ENCODE measurements at regions not wholly inside any gene's neighbourhood (a gene's known extent, or its start where the extent isn't known, plus 50 kb on each side); places are given as distances from the start of the nearest gene placed in this dataset.

- no peak overlapping the region for H3K9ac ChIP-seq (ENCODE audit: low read depth, low read length)
- no peak overlapping the region for H3K27ac ChIP-seq (ENCODE audit: low read depth, low read length)
- H3K9me3 ChIP-seq (ENCODE audit: control insufficient read depth, insufficient read depth, low read length), result no peaks in the 10 kb centered on the region
- H3K27me3 ChIP-seq (ENCODE audit: control insufficient read depth, insufficient read depth, low read length), result no peaks in the 10 kb centered on the region
- H3K4me3 ChIP-seq (ENCODE audit: low read depth, low read length), result no peak overlapping the region
- no peaks in the 10 kb centered on the region for H3K36me3 ChIP-seq (ENCODE audit: control insufficient read depth, insufficient read depth, low read length)
- H3K4me1 ChIP-seq (ENCODE audit: control insufficient read depth, insufficient read depth, low read length), result no peaks in the 10 kb centered on the region
These were observed 84.9 kb upstream of the NLRP1 start for GRCh38 chr17:5669191-5669590.

GRCh38 chr17:5672141-5672540 lies 87.8 kb upstream of the NLRP1 start:
- Histone ChIP-seq H3K27me3 (ENCODE audit: control insufficient read depth, insufficient read depth, low read length) (no peaks in the 10 kb centered on the region), H3K4me1 (ENCODE audit: control insufficient read depth, insufficient read depth, low read length) (no peaks in the 10 kb centered on the region), H3K4me3 (ENCODE audit: low read depth, low read length) (no peak overlapping the region), H3K36me3 (ENCODE audit: control insufficient read depth, insufficient read depth, low read length) (no peaks in the 10 kb centered on the region), H3K27ac (ENCODE audit: low read depth, low read length) (no peak overlapping the region), H3K9ac (ENCODE audit: low read depth, low read length) (no peak overlapping the region), H3K9me3 (ENCODE audit: control insufficient read depth, insufficient read depth, low read length) (no peaks in the 10 kb centered on the region)

- Histone ChIP-seq H3K9me3 (ENCODE audit: control insufficient read depth, insufficient read depth, low read length) (no peaks in the 10 kb centered on the region), H3K9ac (ENCODE audit: low read depth, low read length) (no peak overlapping the region), H3K36me3 (ENCODE audit: control insufficient read depth, insufficient read depth, low read length) (no peaks in the 10 kb centered on the region), H3K27me3 (ENCODE audit: control insufficient read depth, insufficient read depth, low read length) (no peaks in the 10 kb centered on the region), H3K27ac (ENCODE audit: low read depth, low read length) (no peak overlapping the region), H3K4me3 (ENCODE audit: low read depth, low read length) (no peak overlapping the region), H3K4me1 (ENCODE audit: control insufficient read depth, insufficient read depth, low read length) (no peaks in the 10 kb centered on the region)
These were observed 88.6 kb upstream of the NLRP1 start for GRCh38 chr17:5672815-5673430.

- H3K27ac ChIP-seq (ENCODE audit: low read depth, low read length), result no peak overlapping the region
These were observed 91.5 kb upstream of the NLRP1 start for GRCh38 chr17:5675625-5676421.

DNA sequence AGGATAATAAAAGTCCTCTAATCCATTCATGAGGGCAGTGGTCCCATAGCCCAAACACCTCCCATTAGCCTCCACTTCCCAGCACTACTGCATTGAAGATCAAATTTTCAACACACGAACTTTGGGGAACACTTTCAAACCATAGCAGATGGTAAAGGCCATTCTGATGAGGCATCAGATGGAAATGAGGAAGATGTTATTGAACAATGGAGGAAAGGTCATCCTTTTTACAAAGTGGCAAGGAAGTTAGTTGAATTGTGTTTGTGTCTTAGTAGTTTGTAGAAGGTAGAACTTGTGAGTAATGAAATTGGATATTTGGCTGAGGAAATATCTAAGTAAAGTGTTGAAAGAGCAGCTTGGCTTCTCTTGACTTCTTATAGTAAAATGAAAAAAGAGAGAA lies 93.3 kb upstream of the NLRP1 start:
- Histone ChIP-seq H3K27ac (ENCODE audit: low read depth, low read length) (no peak overlapping the region), H3K27me3 (ENCODE audit: control insufficient read depth, insufficient read depth, low read length) (no peaks in the 10 kb centered on the region), H3K4me3 (ENCODE audit: low read depth, low read length) (no peak overlapping the region), H3K9ac (ENCODE audit: low read depth, low read length) (no peak overlapping the region), H3K9me3 (ENCODE audit: control insufficient read depth, insufficient read depth, low read length) (no peaks in the 10 kb centered on the region), H3K36me3 (ENCODE audit: control insufficient read depth, insufficient read depth, low read length) (no peaks in the 10 kb centered on the region), H3K4me1 (ENCODE audit: control insufficient read depth, insufficient read depth, low read length) (peaks cover 7% of the 10 kb centered on the region)

More at GRCh38 chr17:5675625-5676421, 91.5 kb upstream of the NLRP1 start:
- H3K9me3 ChIP-seq (ENCODE audit: control insufficient read depth, insufficient read depth, low read length), result no peaks in the 10 kb centered on the region
- H3K4me1 ChIP-seq (ENCODE audit: control insufficient read depth, insufficient read depth, low read length), result peaks cover under 1% of the 10 kb centered on the region; the same call in 1 of the 2 replicates
- H3K27me3 ChIP-seq (ENCODE audit: control insufficient read depth, insufficient read depth, low read length), result no peaks in the 10 kb centered on the region
- no peaks in the 10 kb centered on the region for H3K36me3 ChIP-seq (ENCODE audit: control insufficient read depth, insufficient read depth, low read length)
- H3K9ac ChIP-seq (ENCODE audit: low read depth, low read length), result no peak overlapping the region
- no peak overlapping the region for H3K4me3 ChIP-seq (ENCODE audit: low read depth, low read length)

- Histone ChIP-seq H3K4me3 (ENCODE audit: low read depth, low read length) (no peak overlapping the region), H3K4me1 (ENCODE audit: control insufficient read depth, insufficient read depth, low read length) (peaks cover 7% of the 10 kb centered on the region), H3K36me3 (ENCODE audit: control insufficient read depth, insufficient read depth, low read length) (no peaks in the 10 kb centered on the region), H3K9ac (ENCODE audit: low read depth, low read length) (no peak overlapping the region), H3K27me3 (ENCODE audit: control insufficient read depth, insufficient read depth, low read length) (no peaks in the 10 kb centered on the region), H3K9me3 (ENCODE audit: control insufficient read depth, insufficient read depth, low read length) (no peaks in the 10 kb centered on the region), H3K27ac (ENCODE audit: low read depth, low read length) (no peak overlapping the region)
These were observed 93.9 kb upstream of the NLRP1 start for GRCh38 chr17:5678171-5678570.

DNA sequence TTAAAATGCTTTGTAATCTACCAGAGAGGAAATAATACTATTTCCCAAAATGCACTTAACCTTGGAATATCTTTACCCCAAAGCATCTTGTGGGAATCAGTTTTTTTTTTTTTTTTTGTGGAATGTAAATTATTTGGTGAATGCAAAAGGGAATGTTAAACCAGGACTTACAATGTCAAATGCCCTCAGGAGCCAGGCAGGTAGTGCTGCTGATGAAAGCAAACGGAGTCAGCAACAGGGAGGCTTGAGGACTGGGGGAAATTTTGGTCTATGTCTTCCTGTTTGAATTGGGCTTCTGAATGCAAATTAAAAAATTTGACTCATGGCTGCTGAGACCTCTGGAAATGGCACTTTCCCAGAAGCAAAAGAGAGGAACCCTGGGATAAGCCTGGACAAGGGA lies 96.5 kb upstream of the NLRP1 start:
- Histone ChIP-seq H3K27ac (ENCODE audit: low read depth, low read length) (no peak overlapping the region), H3K9me3 (ENCODE audit: control insufficient read depth, insufficient read depth, low read length) (no peaks in the 10 kb centered on the region), H3K4me1 (ENCODE audit: control insufficient read depth, insufficient read depth, low read length) (peaks cover 7% of the 10 kb centered on the region), H3K4me3 (ENCODE audit: low read depth, low read length) (no peak overlapping the region), H3K27me3 (ENCODE audit: control insufficient read depth, insufficient read depth, low read length) (no peaks in the 10 kb centered on the region), H3K9ac (ENCODE audit: low read depth, low read length) (no peak overlapping the region), H3K36me3 (ENCODE audit: control insufficient read depth, insufficient read depth, low read length) (no peaks in the 10 kb centered on the region)

GRCh38 chr17:5683241-5683640 lies 98.9 kb upstream of the NLRP1 start:
- Histone ChIP-seq H3K4me3 (ENCODE audit: low read depth, low read length) (no peak overlapping the region), H3K4me1 (ENCODE audit: control insufficient read depth, insufficient read depth, low read length) (peaks cover 7% of the 10 kb centered on the region), H3K9me3 (ENCODE audit: control insufficient read depth, insufficient read depth, low read length) (no peaks in the 10 kb centered on the region), H3K27me3 (ENCODE audit: control insufficient read depth, insufficient read depth, low read length) (no peaks in the 10 kb centered on the region), H3K27ac (ENCODE audit: low read depth, low read length) (no peak overlapping the region), H3K9ac (ENCODE audit: low read depth, low read length) (no peak overlapping the region), H3K36me3 (ENCODE audit: control insufficient read depth, insufficient read depth, low read length) (no peaks in the 10 kb centered on the region)

DNA sequence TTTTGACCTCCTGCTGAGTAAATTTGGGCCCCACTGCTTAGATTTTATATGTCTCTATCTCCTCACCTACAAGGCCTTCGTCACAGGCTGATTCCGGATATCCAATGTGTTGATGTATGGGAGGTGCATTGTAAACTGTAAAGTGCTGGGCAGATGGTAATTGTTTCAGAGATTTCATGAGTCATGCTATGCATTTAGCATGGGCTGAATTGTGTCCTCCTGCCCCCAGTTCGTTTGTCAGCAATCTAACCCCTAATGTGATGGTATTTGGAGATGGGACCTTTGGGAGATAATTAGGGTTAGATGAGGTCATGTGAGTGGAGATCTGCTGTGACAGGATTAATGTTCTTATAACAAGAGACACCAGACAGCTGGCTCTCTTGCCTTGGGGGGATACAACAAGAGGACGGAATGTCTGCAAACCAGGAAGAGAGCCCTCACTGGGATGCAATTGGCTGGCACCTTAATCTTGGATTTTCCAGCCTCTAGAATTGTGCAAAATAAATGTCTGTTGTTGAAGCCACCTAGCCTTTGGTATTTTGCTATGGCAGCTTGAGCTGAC lies 101.8 kb upstream of the NLRP1 start:
- Histone ChIP-seq H3K4me3 (ENCODE audit: low read depth, low read length) (no peak overlapping the region), H3K4me1 (ENCODE audit: control insufficient read depth, insufficient read depth, low read length) (peaks cover 3% of the 10 kb centered on the region), H3K27ac (ENCODE audit: low read depth, low read length) (no peak overlapping the region), H3K9ac (ENCODE audit: low read depth, low read length) (no peak overlapping the region), H3K27me3 (ENCODE audit: control insufficient read depth, insufficient read depth, low read length) (no peaks in the 10 kb centered on the region), H3K36me3 (ENCODE audit: control insufficient read depth, insufficient read depth, low read length) (no peaks in the 10 kb centered on the region), H3K9me3 (ENCODE audit: control insufficient read depth, insufficient read depth, low read length) (no peaks in the 10 kb centered on the region)

DNA sequence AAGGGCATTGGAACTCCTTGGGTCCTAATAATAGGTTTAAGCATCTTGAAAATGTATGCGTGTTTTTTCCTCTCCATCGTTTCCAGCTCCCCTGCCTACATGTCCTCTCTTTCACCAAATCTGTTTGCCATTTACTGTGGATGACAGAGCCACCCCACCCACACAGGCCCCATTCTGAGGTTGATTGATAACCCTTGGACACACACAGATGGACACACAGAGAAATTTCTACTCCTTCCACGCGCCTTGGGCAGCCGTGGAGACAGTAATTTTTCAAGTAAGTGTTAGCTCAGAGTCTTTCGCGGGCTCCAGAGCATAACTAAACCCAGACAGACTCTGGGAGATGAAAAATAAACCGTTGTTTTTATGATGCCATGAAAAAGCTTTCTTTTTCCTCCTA lies 103.3 kb upstream of the NLRP1 start:
- H3K4me3 ChIP-seq (ENCODE audit: low read depth, low read length), result no peak overlapping the region
- H3K36me3 ChIP-seq (ENCODE audit: control insufficient read depth, insufficient read depth, low read length), result no peaks in the 10 kb centered on the region
- no peaks in the 10 kb centered on the region for H3K4me1 ChIP-seq (ENCODE audit: control insufficient read depth, insufficient read depth, low read length)
- no peaks in the 10 kb centered on the region for H3K27me3 ChIP-seq (ENCODE audit: control insufficient read depth, insufficient read depth, low read length)
- no peaks in the 10 kb centered on the region for H3K9me3 ChIP-seq (ENCODE audit: control insufficient read depth, insufficient read depth, low read length)
- no peak overlapping the region for H3K27ac ChIP-seq (ENCODE audit: low read depth, low read length)
- H3K9ac ChIP-seq (ENCODE audit: low read depth, low read length), result no peak overlapping the region

- Histone ChIP-seq H3K27ac (ENCODE audit: low read depth, low read length) (no peak overlapping the region), H3K9ac (ENCODE audit: low read depth, low read length) (no peak overlapping the region), H3K4me1 (ENCODE audit: control insufficient read depth, insufficient read depth, low read length) (peaks cover 13% of the 10 kb centered on the region), H3K4me3 (ENCODE audit: low read depth, low read length) (no peak overlapping the region), H3K27me3 (ENCODE audit: control insufficient read depth, insufficient read depth, low read length) (no peaks in the 10 kb centered on the region), H3K9me3 (ENCODE audit: control insufficient read depth, insufficient read depth, low read length) (no peaks in the 10 kb centered on the region), H3K36me3 (ENCODE audit: control insufficient read depth, insufficient read depth, low read length) (no peaks in the 10 kb centered on the region)
These were observed 109.5 kb upstream of the NLRP1 start for GRCh38 chr17:5693821-5694220.

Data from HUES48 (cell line).